ENCODE measurements at regions not wholly inside any gene's neighbourhood (a gene's known extent, or its start where the extent isn't known, plus 50 kb on each side); places are given as distances from the start of the nearest gene placed in this dataset.
"Not testable (repeated sequence)": the region's sequence is repeated elsewhere in the genome, so short reads cannot be mapped to it uniquely, and the experiment has no call there.

- no peak for TF ChIP-seq CTCF (IDR thresholded peaks at IDR 0.05; ENCODE audit: insufficient read depth, low read depth, low read length)
Observed at GRCh38 chr6:22766979-22767378, 197.6 kb downstream of the HDGFL1 start.

GRCh38 chr6:22770054-22770453 lies 200.7 kb downstream of the HDGFL1 start:
- no peak overlapping the region for H3K4me3 ChIP-seq (ENCODE audit: low read depth, low read length)
- TF ChIP-seq CTCF (IDR thresholded peaks at IDR 0.05; ENCODE audit: insufficient read depth, low read depth, low read length): no peak
- no peak for DNase-seq (ENCODE audit: low read depth)

More at GRCh38 chr6:22766979-22767378, 197.6 kb downstream of the HDGFL1 start:
- no peak for DNase-seq (ENCODE audit: low read depth)
- H3K4me3 ChIP-seq (ENCODE audit: low read depth, low read length): no peak overlapping the region

GRCh38 chr6:22774129-22774528 lies 204.8 kb downstream of the HDGFL1 start:
- DNase-seq (ENCODE audit: low read depth): no peak

DNA sequence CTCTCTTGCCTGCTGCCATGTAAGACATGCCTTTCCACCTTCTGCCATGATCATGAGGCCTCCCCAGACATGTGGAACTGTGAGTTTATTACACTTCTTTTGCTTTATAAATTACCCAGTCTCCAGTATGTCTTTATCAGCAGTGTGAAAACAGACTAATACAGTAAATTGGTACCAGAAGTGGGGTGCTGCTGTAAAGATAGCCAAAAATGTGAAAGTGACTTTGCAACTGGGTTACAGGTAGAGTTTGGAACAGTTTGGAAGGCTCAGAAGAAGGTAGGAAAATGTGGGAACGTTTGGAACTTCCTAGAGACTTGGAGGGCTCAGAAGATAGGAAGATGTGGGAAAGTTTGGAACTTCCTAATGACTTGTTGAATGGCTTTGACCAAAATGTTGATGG lies 209.1 kb downstream of the HDGFL1 start:
- not testable (repeated sequence) for H3K4me3 ChIP-seq (ENCODE audit: low read depth, low read length); DNase-seq (ENCODE audit: low read depth)

More at GRCh38 chr6:22774129-22774528, 204.8 kb downstream of the HDGFL1 start:
- H3K4me3 ChIP-seq (ENCODE audit: low read depth, low read length): no peak overlapping the region
- TF ChIP-seq CTCF (IDR thresholded peaks at IDR 0.05; ENCODE audit: insufficient read depth, low read depth, low read length): no peak

GRCh38 chr6:22779062-22779461 lies 209.7 kb downstream of the HDGFL1 start:
- H3K4me3 ChIP-seq (ENCODE audit: low read depth, low read length): no peak overlapping the region
- no peak for TF ChIP-seq CTCF (IDR thresholded peaks at IDR 0.05; ENCODE audit: insufficient read depth, low read depth, low read length)
- DNase-seq (ENCODE audit: low read depth): no peak

DNA sequence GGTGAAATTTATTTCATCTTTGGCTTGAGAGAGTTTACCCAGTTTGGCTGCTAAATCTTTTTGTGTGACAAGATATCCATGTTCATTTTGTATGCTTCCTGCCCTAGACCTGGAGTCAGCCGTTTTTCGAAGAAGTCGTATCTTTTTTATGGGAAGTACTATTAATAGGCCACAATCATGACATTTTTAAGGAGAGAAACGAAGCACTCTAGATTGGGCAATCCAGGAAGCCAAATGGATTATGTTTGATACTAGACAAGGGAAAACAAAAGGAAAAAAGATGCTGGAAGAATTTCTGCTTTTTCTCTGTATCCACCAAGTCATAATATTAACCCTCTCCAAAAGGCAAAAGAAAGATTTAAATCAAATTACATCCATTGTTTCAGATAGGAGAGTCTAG lies 214.6 kb downstream of the HDGFL1 start:
- H3K4me3 ChIP-seq (ENCODE audit: low read depth, low read length): no peak overlapping the region
- TF ChIP-seq CTCF (IDR thresholded peaks at IDR 0.05; ENCODE audit: insufficient read depth, low read depth, low read length): no peak
- DNase-seq (ENCODE audit: low read depth): peak; percentile 76

DNA sequence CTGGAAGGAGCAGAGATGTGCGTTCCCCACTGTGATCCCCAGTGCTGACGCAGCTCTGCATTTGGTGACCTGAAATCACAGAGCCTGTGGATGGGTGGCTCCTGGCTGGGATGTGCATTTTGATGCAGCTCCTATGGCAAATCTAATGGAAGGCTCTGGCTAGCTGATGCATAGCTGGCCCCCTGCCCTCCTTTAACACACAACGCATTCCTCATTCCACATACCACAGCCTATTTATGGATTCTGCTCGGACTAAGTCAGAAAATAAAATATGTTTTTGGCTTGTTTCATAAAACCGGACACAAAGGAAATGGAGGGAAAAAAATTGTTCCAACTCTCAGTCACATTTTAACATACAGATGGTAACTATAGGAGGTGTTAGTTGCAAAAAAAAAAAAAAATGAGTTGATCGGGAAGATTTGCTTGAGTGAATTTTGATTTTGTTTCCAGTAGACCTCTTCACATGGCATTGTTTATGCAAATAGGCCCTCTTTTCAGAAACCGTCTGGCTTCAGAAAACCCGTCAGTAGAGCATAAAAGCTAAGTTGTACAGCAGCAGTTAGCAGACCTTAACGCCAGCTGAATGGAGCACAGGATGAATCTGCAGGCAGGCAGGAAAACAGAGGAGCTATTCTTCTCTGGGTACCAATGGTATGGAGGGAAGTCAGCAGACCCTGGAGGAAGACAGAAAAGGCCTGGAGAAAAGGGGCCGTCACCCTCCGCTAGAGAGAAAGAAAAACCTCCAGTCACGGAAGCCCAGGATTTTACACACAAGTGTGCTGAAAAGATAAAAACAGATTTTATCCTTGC lies 215.4 kb downstream of the HDGFL1 start:
- peak; percentile 9 for DNase-seq (ENCODE audit: low read depth)
- no peak for TF ChIP-seq CTCF (IDR thresholded peaks at IDR 0.05; ENCODE audit: insufficient read depth, low read depth, low read length)
- H3K4me3 ChIP-seq (ENCODE audit: low read depth, low read length): no peak overlapping the region

Data from fibroblast of villous mesenchyme (primary cell).